ENCODE measurements at regions not wholly inside any gene's neighbourhood (a gene's known extent, or its start where the extent isn't known, plus 50 kb on each side); places are given as distances from the start of the nearest gene placed in this dataset.

- no peak for DNase-seq (ENCODE audit: low spot score)
Measured at GRCh38 chr18:21996351-21996826, 173.0 kb upstream of the GATA6 start.

GRCh38 chr18:21997207-21998143 lies 171.9 kb upstream of the GATA6 start:
- peak; percentile 63 for DNase-seq (ENCODE audit: low spot score)

DNA sequence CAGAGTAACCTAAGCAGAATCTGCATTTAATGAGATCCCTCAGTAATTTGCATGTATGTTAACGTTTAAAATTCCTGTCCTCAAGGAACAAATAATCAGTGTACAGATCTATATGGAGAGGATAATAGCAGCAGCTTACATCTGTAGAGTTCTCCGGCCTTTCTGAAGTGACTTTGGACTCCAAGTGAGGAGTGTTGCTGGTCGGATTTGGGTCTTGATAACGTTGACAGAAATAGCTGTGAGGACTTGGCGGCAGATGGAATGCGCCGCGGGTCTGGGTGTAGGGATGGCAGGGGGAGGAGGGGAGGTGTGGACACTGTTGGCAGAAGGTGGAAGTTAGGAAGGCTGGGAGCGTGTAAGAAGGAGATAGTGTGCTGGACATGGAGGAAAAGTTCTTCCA lies 170.9 kb upstream of the GATA6 start:
- DNase-seq (ENCODE audit: low spot score), result peak; percentile 42

- no peak for DNase-seq (ENCODE audit: low spot score)
Measured at GRCh38 chr18:22001912-22002487, 167.4 kb upstream of the GATA6 start.

DNA sequence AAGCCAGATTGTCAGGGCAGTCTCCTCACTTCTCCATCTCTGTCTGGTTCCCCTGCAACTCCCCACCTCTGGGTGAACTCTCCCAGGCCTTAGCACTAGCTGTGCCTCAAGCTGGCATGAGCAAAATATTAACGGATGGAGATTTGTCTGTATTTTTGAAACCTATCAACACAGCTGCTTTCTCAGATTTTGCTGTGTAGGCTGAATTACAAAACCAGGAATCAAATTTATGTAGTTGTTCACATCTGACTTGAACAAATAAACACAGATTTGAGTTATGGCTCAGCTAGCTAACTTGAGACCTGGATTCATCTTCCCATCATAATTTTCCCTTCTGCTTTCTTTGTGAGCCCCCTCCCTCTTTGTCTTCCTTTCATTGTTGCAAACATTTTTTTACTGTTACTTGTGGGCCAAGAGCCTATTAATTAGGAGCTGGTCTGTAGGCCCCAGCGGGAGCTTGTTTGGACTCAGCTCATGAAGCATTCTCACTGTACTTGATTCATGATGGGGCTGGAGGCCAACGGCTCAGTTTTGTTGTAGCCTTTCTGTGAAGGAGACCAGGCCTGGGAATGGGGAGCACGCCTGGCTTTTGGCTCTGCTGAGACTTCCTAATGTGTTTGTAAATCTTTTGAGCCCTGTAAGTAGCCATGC lies 164.1 kb upstream of the GATA6 start:
- DNase-seq (ENCODE audit: low spot score), result peak; percentile 68

- no peak for DNase-seq (ENCODE audit: low spot score)
Measured at GRCh38 chr18:22006458-22006857, 162.9 kb upstream of the GATA6 start.

DNA sequence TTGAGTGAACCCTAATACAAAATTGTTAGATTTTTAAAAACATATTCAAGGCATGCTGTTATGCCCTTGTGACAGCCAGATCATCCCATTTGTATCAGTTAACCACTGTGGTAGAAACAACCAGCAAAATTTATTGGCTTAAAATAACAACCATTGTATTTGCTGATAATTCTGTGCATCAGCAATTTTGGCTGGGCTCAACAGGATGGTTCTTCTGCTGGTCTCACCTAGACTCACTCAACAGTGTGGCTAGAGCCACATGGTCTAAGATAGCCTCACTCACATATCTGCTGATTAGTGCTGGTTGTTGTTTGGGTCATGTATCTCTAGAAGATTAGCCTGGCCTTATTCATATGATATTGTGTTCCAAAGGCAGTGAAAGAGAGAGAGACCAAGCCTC lies 160.1 kb upstream of the GATA6 start:
- no peak for DNase-seq (ENCODE audit: low spot score)

GRCh38 chr18:22013993-22014392 lies 155.4 kb upstream of the GATA6 start:
- DNase-seq (ENCODE audit: low spot score), result no peak

DNA sequence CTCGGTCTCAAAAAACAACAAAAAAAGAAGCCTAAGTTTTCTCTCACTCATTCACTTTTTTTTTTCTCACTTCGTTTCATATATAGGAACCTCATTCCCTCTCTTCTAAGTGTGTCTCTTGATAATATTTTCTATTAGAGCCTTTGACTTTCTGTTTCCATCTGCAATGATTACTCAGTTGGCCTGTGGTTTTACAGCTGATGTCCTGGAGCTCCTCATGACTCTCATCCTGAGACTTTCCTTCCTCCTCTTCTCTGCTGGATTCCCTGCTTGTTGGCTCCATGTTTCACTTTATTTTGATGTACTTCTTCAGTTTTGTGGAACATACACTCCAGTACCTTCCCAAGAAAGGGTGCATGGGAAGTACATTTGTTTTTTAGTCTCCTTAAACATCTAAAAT lies 154.2 kb upstream of the GATA6 start:
- DNase-seq (ENCODE audit: low spot score), result no peak

- DNase-seq (ENCODE audit: low spot score), result no peak
Measured at GRCh38 chr18:22018366-22018765, 151.0 kb upstream of the GATA6 start.

- peak; percentile 35 for DNase-seq (ENCODE audit: low spot score)
Measured at GRCh38 chr18:22019193-22019592, 150.2 kb upstream of the GATA6 start.

DNA sequence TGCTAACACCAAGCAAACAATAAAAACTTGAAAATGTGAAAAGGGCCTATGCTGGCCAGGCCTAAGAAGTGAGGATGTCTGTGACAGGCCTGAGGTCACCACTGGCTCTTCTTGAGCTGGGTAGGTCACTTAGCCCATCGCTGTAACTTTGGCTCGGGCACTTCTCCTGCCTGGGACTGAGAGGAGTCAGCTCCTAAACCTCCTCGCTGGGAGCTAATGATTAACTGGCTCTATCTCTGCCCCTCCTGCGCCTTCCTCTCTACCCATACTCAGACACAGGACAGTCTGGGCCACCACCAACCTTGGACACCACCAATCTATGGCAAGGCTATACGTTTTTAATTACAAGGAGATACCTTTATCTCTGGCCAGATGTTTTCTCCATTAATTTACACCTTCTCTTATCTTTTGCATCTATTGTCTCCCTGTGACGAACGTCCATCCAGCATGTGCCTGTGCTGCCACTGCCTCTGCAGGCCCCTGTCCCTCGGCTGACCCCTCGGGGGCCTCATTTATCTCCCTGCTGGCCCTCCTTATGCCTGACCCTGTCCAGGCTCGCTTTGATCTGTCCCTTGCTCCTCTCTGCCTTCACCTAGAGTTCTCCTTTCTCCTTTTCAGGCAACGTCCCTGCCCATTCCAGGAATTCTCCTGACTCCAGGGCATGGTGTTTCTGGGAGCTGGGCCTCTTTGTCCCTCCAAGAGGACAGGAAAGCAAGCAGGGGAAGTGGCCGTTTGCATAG lies 149.1 kb upstream of the GATA6 start:
- DNase-seq (ENCODE audit: low spot score), result no peak

GRCh38 chr18:22020867-22021370 lies 148.5 kb upstream of the GATA6 start:
- no peak for DNase-seq (ENCODE audit: low spot score)

- no peak for DNase-seq (ENCODE audit: low spot score)
Measured at GRCh38 chr18:22021701-22022100, 147.7 kb upstream of the GATA6 start.

GRCh38 chr18:22024924-22025323 lies 144.5 kb upstream of the GATA6 start:
- DNase-seq (ENCODE audit: low spot score), result no peak

GRCh38 chr18:22026362-22026761 lies 143.0 kb upstream of the GATA6 start:
- DNase-seq (ENCODE audit: low spot score), result no peak

GRCh38 chr18:22026889-22027288 lies 142.5 kb upstream of the GATA6 start:
- no peak for DNase-seq (ENCODE audit: low spot score)

- DNase-seq (ENCODE audit: low spot score), result peak; percentile 19
Measured at GRCh38 chr18:22031611-22032010, 137.8 kb upstream of the GATA6 start.

DNA sequence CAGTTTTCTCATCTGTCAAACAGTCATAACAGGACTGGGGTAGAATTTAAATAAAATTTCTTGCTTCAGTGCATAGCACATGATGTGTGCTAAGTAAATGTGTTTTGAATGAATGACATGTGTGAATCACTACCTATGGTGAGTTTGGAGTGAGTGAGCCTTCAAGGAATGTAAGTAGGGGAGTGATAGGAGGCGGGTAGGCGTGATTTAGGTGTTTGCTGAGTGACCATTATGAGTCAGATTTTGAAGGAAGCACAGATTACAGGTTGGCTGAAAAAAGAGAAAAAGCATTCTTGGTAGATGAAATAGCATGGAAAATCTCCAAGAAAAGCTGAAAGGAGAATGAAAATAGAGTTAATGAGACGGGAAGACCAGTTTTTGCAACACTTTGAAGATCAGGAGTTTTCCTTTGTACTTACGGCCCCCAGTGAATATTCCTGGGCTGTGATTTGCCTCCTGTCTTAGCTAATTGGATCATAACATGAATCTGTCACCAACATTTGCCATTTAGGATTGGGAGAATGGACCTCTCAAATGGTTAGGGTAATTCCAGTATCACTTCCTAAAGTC lies 136.9 kb upstream of the GATA6 start:
- DNase-seq (ENCODE audit: low spot score), result peak; percentile 47

DNA sequence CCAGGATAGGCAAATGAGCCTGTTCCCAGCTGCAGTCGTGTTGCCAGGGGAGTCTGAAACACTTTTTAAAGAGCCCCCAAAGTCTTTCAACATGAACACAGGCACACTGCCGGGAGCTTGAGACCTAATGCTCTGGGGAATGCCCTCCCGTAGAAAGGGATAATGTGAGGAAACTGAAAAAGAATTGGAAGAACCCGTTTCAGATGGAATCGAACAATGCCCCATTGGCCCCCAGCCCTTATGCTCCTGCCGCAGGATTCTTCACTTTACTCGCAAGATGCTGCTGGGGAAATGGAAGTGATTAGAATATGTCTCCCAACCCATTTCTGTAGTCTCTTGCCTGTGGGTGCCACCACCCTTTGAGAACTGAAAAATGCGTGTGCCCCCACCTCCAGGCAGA lies 136.3 kb upstream of the GATA6 start:
- no peak for DNase-seq (ENCODE audit: low spot score)

DNA sequence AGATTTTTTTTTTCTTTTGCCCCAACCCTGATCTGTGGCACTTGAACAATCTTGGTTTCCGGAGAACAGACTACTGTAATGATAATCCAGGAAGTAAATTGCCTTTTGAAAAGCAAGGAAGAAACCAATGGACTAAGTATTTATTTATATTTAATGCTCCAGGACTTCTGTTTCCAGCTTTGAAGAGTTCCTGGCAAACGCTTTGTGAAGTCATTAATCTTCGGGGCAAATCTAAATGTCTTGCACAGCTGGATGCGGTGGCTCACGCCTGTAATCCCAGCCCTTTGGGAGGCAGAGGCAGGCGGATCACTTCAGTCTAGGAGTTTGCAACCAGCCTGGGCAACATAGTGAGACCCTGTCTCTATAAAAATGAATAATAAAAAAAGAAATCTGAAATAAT lies 135.1 kb upstream of the GATA6 start:
- DNase-seq (ENCODE audit: low spot score), result peak; percentile 17

Data from umbilical cord (tissue), 1 donor.